Activated T-cell treated with anti-CD3 and anti-CD28 coated beads, Interleukin-2, amount 50 U/mL, for 72 hours (primary cell): ENCODE measurements at regions not wholly inside any gene's neighbourhood (a gene's known extent, or its start where the extent isn't known, plus 50 kb on each side); places are given as distances from the start of the nearest gene placed in this dataset.

ENCODE experiments used
- ATAC-seq, 2 donors: fragments of 150-1000 bp; cut with Tn5 transposase; replicated peaks in 1 of 2; 2 replicates each; pipeline ENCODE4 v1.10.0; 2021; ENCODE audit warnings: moderate library complexity in 2 of 2, mild to moderate bottlenecking in 1 of 2
- DNase-seq, 2 donors: peaks; one replicate each; pipeline ENCODE4 v3.0.0; 2021 to 2022; ENCODE audit warnings: mixed read lengths in 1 of 2
- H3K27ac Mint-ChIP-seq: one replicate; pipeline ENCODE4 v1.8.0; 2022; ENCODE audit warnings: mild to moderate bottlenecking, moderate library complexity, mixed read lengths
- H3K27me3 Mint-ChIP-seq: one replicate; pipeline ENCODE4 v1.8.0; 2022; ENCODE audit warnings: low read depth, mixed read lengths
- H3K36me3 Mint-ChIP-seq, 2 donors: one replicate each; pipeline ENCODE4 v1.8.0; 2022; ENCODE audit warnings: mixed read lengths in 2 of 2, mild to moderate bottlenecking in 1 of 2; ENCODE audit not compliant: insufficient read depth in 2 of 2
- H3K4me1 Mint-ChIP-seq: one replicate; pipeline ENCODE4 v1.8.0; 2022; ENCODE audit warnings: low read depth, mixed read lengths
- H3K4me3 Mint-ChIP-seq, 2 donors: one replicate each; pipeline ENCODE4 v1.8.0; 2022; ENCODE audit warnings: mild to moderate bottlenecking in 2 of 2, mixed read lengths in 2 of 2, moderate library complexity in 2 of 2
- H3K9me3 Mint-ChIP-seq, 2 donors: one replicate each; pipeline ENCODE4 v1.8.0; 2022; ENCODE audit warnings: mixed read lengths in 2 of 2

DNA sequence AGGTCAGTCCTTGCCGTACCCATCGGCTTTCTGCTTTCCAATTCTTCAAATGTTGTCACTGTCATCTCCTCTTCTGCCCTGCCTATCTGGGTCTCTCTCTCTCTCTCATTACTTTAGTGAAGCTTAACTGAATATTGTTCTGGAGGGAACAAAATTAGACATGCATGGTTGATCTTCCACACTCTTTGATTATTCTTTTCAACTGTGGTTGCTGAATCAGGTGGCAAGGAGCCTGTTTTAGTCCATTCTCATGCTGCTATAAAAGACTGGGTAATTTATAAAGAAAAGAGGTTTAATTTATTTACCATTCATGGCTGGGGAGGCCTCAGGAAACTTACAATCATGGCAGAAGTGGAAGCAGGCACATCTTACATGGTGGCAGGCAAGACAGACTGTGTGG is 157.9 kb downstream of the ARL4C start:
- ATAC-seq, result no peak
- peaks cover 3 to 7% of the 10 kb centered on the region in 2 donors for H3K9me3 Mint-ChIP-seq
- H3K4me3 Mint-ChIP-seq, result no peak overlapping the region
- H3K4me1 Mint-ChIP-seq, result peaks cover 17% of the 10 kb centered on the region
- H3K36me3 Mint-ChIP-seq, result peaks cover 8 to 9% of the 10 kb centered on the region in 2 donors
- no peak for DNase-seq
- no peaks in the 10 kb centered on the region for H3K27me3 Mint-ChIP-seq
- H3K27ac Mint-ChIP-seq, result no peak overlapping the region

DNA sequence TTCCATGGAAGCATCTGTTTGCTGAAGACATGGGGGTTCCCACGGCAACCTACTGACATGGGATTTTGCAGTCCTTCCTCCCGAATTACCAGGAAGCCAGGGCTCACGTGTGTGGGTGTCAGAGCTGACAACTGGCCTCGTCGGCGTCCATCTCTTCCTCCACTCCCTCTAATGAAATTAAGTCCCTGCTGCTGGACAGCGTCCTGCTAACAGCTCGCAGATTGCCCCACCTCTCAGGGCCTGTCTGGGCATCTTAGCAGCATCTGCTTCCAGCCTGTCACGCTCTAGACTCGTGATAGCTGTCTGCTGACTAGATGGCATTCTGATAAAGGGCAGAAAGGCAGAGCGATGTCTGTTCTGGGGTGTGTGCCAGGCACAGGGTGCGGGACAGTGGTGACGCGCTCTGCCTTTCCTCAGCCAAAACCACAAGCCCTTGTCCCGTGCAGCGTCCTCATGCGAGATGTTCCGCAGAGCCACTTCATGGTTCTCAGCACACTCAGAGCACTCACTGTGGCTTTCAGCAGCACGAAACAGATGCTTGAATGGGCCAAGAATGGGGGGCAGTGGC is 161.1 kb downstream of the ARL4C start:
- H3K27ac Mint-ChIP-seq, result no peak overlapping the region
- peak; percentile 49 to 65 for DNase-seq
- peak; percentile 92 to 94 for ATAC-seq

DNA sequence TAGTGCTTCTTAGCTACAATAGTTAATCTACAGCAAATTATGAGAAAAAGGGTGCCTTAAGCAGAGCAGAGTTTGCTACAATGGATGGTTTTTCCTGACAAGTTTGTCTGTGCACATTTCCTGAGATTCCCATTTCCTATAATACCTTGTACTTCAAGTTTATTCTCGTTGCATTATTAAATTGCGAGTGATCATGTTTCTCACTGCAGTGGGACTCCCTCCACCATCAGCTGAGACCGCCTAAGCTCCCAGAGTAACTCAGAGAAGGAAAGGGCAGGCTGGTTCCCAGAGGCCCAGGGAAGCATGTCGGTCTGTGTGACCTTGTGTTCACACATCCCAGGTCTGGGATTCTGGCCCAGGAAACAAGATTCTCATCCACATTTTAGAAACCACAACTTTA is 162.1 kb downstream of the ARL4C start:
- no peak overlapping the region for H3K4me3 Mint-ChIP-seq
- H3K9me3 Mint-ChIP-seq, result peaks cover 3 to 7% of the 10 kb centered on the region in 2 donors
- peaks cover 30% of the 10 kb centered on the region for H3K4me1 Mint-ChIP-seq
- ATAC-seq (no peak), DNase-seq (no peak)
- H3K27me3 Mint-ChIP-seq, result no peaks in the 10 kb centered on the region
- H3K27ac Mint-ChIP-seq, result no peak overlapping the region
- peaks cover 7 to 8% of the 10 kb centered on the region in 2 donors for H3K36me3 Mint-ChIP-seq

More for the DNA sequence above, 161.1 kb downstream of the ARL4C start:
- peaks cover 8 to 9% of the 10 kb centered on the region in 2 donors for H3K36me3 Mint-ChIP-seq
- H3K4me3 Mint-ChIP-seq, result peak overlapping the region in 1 of 2 donors; percentile 64
- no peaks in the 10 kb centered on the region for H3K27me3 Mint-ChIP-seq
- H3K4me1 Mint-ChIP-seq, result peaks cover 30% of the 10 kb centered on the region
- H3K9me3 Mint-ChIP-seq, result peaks cover 3 to 7% of the 10 kb centered on the region in 2 donors

DNA sequence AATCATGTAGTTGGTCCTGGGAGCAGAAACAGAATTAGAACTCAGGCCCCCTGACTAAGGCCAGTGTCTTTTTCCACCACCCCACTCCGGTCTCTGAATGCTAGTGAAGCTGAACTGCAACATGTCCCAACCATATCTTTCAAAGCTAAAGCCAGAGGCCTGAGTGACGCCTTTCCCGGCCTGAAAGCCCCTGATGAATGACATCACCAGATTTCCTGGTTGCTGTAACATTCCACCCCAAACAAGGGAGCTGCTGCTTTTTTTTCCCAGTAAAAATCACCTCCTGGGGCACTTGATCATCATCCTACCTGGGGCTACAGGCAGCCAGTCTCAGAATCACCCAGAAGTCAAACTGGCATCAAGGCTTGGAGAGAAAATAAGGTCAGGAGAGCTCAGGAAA is 162.7 kb downstream of the ARL4C start:
- Mint-ChIP-seq H3K27ac (no peak overlapping the region), H3K4me3 (no peak overlapping the region), H3K27me3 (no peaks in the 10 kb centered on the region), H3K4me1 (peaks cover 26% of the 10 kb centered on the region), H3K9me3 (peaks cover 3 to 6% of the 10 kb centered on the region in 2 donors), H3K36me3 (peaks cover 5 to 6% of the 10 kb centered on the region in 2 donors)
- no peak for DNase-seq
- no peak for ATAC-seq

DNA sequence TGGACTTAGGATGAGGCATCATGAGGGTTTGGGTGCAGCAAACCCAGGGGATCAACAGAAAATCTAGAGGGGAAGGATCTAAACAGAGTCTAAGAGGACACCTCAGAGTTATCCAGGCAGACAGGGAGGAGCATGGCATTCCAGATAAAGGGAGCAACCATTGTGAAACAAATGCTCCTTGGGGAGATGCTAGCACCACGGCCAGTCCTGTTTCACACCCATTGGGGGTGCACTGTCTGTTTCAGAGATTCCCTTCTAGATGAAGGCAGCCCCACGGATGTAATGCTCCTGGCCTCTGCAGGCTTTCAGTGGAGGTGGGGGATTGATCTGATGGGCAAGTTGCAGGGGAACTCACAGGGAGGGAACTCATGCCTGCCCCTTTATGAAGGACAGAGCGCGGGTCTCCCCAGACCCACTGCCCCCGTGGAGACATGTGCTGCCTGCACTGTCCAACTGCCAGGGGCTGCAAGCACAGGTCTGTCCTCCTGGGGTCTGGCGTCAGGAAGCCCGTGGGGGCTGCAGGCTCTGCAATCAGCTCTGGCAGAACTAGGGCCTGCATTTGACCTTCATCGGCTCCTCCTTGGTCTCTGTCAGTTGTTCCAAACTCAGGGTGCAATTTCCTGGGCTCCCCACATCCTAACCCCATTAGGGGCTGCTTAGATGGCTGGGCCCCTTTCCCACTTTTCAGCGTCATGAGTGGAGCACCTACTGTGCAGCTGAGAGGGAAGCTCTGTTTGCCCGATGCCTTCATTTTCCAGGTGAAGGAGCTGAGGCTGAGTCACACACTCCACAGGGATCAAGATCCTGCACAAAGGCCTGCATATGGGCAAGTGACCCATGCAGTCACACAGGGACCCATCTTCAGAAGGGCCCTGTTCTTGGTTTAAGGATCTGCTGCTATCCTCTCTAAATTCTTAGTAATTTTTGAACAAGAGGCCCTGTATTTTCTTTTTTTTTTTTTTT is 163.4 kb downstream of the ARL4C start:
- Mint-ChIP-seq H3K9me3 (peaks cover 0 to 3% of the 10 kb centered on the region in 2 donors), H3K4me3 (no peak overlapping the region), H3K36me3 (peaks cover 4 to 5% of the 10 kb centered on the region in 2 donors), H3K4me1 (peaks cover 26% of the 10 kb centered on the region), H3K27ac (no peak overlapping the region), H3K27me3 (no peaks in the 10 kb centered on the region)
- DNase-seq, result no peak
- no peak for ATAC-seq

DNA sequence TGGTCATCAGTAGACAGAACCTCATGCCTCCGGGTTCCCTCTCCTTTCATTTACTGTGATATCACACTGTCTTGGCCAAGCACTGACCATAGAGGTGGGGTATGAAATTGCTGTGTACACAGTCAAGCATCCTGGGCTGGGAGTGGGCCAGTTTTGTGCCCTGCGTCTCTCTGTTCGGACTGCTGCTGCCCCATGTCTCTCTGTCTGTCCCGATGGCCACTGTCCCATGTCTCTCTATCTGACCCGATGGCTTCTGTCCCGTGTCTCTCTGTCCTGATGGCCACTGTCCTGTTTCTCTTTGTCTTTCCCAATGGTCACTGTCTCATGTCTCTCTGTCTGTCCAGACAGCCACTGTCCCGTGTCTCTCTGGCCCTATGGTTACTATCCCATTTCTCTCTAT is 164.9 kb downstream of the ARL4C start:
- Mint-ChIP-seq H3K4me1 (peaks cover 37% of the 10 kb centered on the region), H3K36me3 (no peaks in the 10 kb centered on the region), H3K27me3 (no peaks in the 10 kb centered on the region), H3K4me3 (no peak overlapping the region), H3K9me3 (no peaks in the 10 kb centered on the region), H3K27ac (no peak overlapping the region)
- ATAC-seq (no peak), DNase-seq (no peak)

DNA sequence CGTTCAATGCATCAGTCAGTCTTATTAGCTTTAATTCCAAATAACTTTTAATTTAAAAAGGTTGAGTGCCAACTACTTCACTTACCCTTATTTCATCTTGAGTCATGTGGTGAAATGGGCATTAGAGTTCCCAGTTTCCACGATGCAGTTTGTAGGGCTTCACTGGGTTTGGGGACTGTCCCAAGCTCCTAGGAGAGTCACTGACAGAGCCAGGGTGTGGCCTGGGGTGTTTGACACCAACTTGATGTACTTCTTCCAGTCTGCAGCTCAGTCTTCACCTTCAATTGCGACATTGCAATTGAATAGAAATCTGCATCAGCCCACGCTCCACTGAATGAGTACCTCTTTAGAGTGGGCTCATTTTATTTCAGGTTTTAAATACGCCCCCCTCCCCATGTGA is 165.3 kb downstream of the ARL4C start:
- H3K36me3 Mint-ChIP-seq, result no peaks in the 10 kb centered on the region
- ATAC-seq (no peak), DNase-seq (no peak)
- H3K9me3 Mint-ChIP-seq, result no peaks in the 10 kb centered on the region
- H3K27me3 Mint-ChIP-seq, result no peaks in the 10 kb centered on the region
- H3K4me1 Mint-ChIP-seq, result peaks cover 37% of the 10 kb centered on the region
- H3K4me3 Mint-ChIP-seq, result no peak overlapping the region
- no peak overlapping the region for H3K27ac Mint-ChIP-seq

DNA sequence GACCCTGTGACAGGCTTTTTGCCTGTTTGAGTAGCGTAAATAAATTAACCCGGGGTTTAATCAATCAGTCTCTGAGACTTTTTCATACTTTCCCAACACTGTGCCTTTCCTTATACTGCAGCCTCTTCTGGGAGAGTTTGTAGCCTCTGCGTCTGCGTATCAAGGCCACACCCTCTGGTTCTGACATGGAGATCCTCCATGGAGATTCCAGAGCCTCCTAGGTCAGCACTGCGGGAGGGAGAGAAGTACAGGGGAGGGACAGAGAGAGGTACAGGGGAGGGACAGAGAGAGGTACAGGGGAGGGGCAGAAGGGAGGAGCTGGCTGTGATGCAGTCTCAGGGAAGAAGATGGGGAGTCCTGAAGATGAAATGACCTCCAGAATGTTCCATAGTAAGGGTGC is 166.0 kb downstream of the ARL4C start:
- no peaks in the 10 kb centered on the region for H3K9me3 Mint-ChIP-seq
- H3K4me3 Mint-ChIP-seq, result no peak overlapping the region
- no peaks in the 10 kb centered on the region for H3K27me3 Mint-ChIP-seq
- H3K27ac Mint-ChIP-seq, result no peak overlapping the region
- H3K36me3 Mint-ChIP-seq, result no peaks in the 10 kb centered on the region
- no peak for DNase-seq
- ATAC-seq, result no peak
- H3K4me1 Mint-ChIP-seq, result peaks cover 32% of the 10 kb centered on the region

DNA sequence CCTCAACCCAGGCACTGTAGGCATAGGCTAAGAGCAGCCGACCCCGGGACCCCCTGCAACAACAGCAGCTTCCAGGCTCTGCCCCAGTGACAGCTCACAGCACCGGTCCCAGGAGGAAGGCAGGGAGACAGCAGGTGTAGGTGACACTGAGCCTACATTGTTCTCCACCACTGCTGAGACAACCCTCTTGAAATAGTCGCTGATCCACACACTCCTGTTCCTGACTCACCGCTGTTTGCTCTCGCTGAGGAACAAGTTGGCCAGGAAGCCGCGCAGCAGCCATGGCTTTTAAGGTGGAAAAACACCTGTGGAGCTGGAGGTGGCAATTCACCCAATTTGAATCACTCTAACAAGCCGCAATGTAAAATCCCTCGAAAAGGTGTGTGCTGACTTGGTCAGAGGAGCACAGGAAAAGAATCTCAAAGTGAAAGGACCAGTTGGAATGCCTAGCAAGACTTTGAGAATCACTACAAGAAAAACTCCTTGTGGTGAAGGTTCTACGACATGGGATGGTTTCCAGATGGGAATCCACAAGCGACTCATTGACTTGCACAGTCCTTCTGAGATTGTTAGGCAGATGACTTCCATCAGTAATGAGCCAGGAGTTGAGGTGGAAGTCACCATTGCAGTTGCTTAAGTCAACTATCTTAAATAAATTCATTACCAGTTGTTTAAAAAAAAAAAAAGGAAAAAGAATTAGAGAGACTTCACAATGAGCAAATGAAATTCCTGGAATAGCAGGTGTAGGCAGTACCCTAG is 167.5 kb downstream of the ARL4C start:
- H3K9me3 Mint-ChIP-seq, result no peaks in the 10 kb centered on the region
- peaks cover 36% of the 10 kb centered on the region for H3K4me1 Mint-ChIP-seq
- no peak overlapping the region for H3K27ac Mint-ChIP-seq
- no peaks in the 10 kb centered on the region for H3K27me3 Mint-ChIP-seq
- no peaks in the 10 kb centered on the region for H3K36me3 Mint-ChIP-seq
- no peak for ATAC-seq
- no peak for DNase-seq
- H3K4me3 Mint-ChIP-seq, result no peak overlapping the region

DNA sequence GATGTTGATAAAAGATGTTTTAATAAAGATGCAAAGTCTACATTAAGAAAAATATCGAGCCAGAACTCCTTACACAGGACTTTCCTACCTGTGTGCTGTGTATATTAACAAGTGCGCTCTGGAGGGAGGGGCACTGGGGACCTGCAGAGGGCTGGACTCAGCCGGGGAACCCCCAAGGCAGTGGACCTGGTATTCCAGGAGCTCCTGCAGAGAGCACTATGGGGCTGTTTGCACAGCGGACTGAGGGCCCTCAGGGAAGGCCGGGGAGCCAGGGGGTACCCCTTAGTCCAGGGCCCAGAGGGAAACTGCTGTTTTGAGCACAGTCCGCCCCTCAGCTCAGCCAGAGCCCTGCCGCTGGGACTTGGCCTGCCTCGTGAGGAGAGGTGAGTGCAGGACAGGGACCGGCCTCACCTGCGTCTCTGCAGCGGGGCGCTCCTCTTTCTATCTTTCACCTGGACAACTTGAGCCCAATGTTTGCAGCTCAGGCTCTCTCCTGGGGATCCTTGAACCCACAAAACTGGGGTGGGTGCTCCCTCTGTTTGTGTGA is 168.4 kb downstream of the ARL4C start:
- DNase-seq (no peak), ATAC-seq (peak in 1 of 2 donors; percentile 25)
- H3K4me1 Mint-ChIP-seq, result peaks cover 45% of the 10 kb centered on the region
- H3K27ac Mint-ChIP-seq, result no peak overlapping the region
- H3K4me3 Mint-ChIP-seq, result no peak overlapping the region
- no peaks in the 10 kb centered on the region for H3K27me3 Mint-ChIP-seq
- H3K36me3 Mint-ChIP-seq, result no peaks in the 10 kb centered on the region
- no peaks in the 10 kb centered on the region for H3K9me3 Mint-ChIP-seq

DNA sequence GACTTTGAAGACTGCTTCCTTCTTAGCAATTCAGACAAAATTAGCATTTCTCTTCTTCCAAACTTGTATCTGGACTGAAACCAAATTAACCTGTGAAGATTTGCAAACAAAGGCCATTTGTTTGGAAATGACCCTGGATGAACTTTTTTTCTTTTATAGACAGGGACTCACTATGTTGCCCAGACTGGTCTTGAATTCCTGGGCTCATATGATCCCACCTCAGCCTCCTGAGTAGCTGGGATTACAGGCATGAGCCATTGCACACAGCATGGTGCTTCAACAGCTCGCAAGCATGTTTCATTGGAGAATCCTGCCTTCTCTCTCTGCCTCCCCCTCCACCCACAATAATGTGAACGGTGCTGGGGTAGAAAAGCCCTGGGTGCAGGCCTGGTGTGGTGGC is 170.2 kb downstream of the ARL4C start:
- no peak overlapping the region for H3K27ac Mint-ChIP-seq
- no peak overlapping the region for H3K4me3 Mint-ChIP-seq
- H3K36me3 Mint-ChIP-seq, result no peaks in the 10 kb centered on the region
- H3K9me3 Mint-ChIP-seq, result no peaks in the 10 kb centered on the region
- DNase-seq, result no peak
- no peak for ATAC-seq
- H3K4me1 Mint-ChIP-seq, result peaks cover 57% of the 10 kb centered on the region
- no peaks in the 10 kb centered on the region for H3K27me3 Mint-ChIP-seq

DNA sequence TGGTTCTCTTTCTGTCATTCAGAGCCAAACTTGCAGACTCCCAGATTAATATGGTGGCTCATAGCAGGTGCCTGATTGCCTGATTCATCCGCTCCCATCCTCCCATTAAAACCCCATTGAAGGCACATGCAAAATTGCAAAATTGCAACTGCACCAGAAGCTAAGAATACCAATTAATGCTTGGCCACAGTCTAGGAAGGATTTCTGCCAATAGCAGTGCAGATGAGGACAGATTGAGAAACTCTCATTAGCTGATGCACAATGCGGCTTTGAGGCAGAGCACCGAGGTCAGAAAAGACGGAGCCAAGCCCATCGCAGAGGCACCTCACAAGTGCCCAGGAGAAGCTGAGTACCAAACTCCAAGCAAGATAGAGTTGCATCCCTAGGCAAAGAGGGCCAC is 172.8 kb downstream of the ARL4C start:
- no peaks in the 10 kb centered on the region for H3K9me3 Mint-ChIP-seq
- no peaks in the 10 kb centered on the region for H3K36me3 Mint-ChIP-seq
- H3K4me3 Mint-ChIP-seq, result peak overlapping the region in 1 of 2 donors; percentile 58
- DNase-seq (no peak), ATAC-seq (no peak)
- no peaks in the 10 kb centered on the region for H3K27me3 Mint-ChIP-seq
- peaks cover 47% of the 10 kb centered on the region for H3K4me1 Mint-ChIP-seq
- peak overlapping the region; percentile 81 for H3K27ac Mint-ChIP-seq
